GM19468 (cell line): ENCODE measurements at regions not wholly inside any gene's neighbourhood (a gene's known extent, or its start where the extent isn't known, plus 50 kb on each side); places are given as distances from the start of the nearest gene placed in this dataset.
"Not testable (repeated sequence)": the region's sequence is repeated elsewhere in the genome, so short reads cannot be mapped to it uniquely, and the experiment has no call there.

ENCODE experiments used
- ATAC-seq: cut with Tn5 transposase; IDR thresholded peaks from one replicate; pipeline ENCODE4 v1.9.1; 2021; ENCODE audit warnings: mild to moderate bottlenecking, moderate library complexity, moderate number of reproducible peaks; ENCODE audit not compliant: unreplicated experiment; ENCODE audit errors: extremely low read depth

DNA sequence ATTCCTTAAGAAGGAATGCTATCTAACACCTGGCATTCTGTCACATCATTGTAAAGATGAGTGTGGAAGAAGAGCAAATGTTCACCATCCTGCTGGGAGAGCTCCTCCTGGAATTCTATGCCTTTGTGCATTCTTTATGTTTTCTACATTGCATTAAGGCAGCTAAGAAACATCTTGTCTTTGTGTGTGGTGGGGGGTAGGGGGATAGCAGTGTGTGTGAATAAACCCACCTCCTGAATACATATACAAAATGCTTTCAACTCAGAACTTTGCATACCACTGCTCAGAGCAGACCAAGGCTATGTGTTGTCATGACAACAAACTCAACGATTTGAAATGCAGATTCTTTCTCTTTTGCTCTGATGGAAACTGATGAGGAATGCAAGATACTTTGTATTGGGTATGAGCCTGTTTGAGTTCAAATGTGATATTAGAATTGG is 193.6 kb upstream of the KAZN start:
- ATAC-seq = no peak

DNA sequence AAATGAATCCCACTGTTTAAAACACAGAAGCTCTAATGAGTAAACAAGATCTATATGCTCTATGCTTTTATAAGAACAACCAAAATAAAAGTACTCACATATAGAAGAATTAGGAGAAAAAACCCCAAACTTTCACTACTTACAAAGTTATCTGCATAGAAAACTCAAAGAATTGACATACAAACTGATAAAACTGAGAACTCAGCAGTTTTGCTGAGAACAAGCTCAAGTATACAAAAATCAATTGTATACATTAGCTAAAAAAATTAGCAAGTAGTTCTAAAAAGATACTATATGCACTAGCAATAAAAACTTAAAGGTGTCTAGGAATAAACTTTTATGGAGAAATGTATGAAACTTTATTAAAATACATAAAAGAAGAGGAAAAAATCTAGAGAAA is 186.2 kb upstream of the KAZN start:
- no peak for ATAC-seq

DNA sequence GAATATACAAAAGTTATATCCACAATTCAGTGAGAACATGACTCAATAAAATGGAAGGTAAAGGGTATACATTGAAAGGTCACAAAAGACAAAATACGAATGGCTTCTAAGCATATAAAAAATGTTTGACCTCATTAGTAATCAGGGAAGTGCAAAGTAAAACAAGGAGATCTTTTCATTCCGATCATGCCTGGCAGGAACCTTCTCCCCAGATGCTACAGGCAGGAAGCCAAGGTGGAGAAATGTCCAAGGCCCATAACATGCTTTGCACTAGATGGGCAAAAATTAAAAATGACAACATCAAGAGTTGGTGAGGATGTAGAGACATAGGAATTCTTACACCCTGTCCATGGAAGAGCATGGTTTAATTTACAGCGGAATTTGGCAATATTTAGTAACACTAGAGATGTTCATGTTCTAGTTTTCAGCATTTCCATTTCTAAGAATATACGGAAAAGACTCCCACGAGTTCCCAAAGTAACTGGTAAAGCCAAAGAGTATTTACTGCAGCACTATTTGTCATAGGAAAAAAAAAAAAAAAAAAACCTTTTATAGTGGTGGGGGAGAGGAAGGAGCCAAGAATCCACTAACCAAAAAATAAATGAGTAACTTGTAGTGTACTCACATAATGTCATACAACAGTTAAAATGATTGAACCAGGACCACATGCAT is 184.5 kb upstream of the KAZN start:
- no peak for ATAC-seq

DNA sequence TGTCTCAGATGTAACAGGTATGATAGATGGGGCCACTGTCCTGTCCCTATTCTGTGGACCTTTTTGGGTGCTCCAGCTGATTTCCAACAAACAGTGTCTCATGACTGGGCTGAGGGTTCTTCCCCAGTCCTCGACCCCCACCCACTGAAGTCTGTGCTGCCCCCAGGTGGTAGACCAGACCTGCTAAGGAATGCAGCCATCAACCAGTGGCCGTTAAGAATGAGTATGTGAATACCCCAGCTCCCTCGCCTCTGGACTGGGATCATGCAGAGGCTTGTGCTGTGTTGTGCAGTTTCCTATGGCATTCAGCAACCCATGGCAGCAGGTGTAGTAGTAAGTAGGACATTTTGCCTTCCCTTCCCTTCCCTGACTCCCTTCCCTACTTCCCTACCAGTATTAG is 183.1 kb upstream of the KAZN start:
- ATAC-seq = no peak

DNA sequence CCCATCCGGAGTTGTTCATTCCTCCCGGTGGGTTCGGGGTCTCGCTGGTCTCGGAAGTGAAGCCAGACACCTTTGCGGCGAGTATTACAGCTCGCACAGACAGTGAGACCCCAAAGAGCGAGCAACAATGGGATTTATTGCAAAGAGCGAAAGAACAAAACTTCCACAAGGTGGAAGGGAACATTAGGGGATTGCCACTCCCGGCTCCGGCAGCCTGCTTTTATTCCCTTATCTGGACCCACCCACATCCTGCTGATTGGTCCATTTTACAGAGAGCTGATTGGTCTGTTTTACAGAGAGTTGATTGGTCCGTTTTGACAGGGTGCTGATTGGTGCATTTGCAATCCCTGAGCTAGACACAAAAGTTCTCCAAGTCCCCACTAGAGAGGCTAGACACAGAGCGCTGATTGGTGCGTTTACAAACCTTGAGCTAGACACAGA is 178.7 kb upstream of the KAZN start:
- ATAC-seq = not testable (repeated sequence)

DNA sequence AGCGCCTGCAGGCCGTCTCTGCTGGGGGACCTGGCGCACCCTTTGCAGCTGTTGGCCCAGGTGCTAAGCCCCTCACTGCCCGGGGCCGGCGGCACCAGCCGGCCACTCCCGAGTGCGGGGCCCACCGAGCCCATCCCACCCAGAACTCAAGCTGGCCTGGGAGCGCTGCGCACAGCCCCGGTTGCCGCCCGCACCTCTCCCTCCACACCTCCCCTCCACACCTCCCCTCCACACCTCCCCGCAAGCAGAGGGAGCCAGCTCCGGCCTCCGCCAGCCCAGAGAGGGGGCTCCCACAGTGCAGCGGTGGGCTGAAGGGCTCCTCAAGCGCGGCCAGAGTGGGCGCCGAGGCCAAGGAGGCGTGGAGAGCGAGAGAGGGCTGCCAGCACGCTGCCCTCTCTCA is 177.8 kb upstream of the KAZN start:
- ATAC-seq = no peak

DNA sequence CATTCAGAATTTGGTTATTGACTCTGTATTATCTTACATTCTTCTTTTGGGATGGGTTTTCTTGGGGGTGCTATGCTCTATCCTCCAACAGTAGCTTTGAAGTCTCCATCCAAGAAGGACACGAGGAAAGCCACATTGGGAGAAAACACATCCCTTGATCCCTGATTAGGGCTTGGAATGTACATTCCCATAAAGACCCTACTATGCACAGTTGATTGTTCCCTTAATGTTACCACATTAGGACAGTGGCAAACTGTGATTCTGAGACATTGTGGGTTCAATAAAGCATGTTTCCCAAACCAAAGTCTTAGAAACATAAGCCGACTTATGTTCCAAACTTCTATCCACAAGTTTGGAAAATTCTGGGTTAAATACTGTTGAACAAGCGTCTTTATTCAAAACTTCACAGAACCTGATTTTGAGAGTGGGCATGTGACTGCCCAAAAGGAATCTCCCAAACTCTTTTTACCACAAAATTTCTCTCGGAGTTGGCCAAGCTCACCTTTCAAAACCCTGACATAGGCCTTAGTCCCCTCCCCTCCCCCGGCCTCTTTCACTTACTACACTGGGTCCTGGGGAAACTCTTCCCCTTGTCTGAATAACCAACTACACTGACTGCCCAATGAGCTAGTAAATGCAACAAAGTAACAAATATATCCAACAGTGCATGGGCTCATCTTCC is 177.0 kb upstream of the KAZN start:
- ATAC-seq = no peak

DNA sequence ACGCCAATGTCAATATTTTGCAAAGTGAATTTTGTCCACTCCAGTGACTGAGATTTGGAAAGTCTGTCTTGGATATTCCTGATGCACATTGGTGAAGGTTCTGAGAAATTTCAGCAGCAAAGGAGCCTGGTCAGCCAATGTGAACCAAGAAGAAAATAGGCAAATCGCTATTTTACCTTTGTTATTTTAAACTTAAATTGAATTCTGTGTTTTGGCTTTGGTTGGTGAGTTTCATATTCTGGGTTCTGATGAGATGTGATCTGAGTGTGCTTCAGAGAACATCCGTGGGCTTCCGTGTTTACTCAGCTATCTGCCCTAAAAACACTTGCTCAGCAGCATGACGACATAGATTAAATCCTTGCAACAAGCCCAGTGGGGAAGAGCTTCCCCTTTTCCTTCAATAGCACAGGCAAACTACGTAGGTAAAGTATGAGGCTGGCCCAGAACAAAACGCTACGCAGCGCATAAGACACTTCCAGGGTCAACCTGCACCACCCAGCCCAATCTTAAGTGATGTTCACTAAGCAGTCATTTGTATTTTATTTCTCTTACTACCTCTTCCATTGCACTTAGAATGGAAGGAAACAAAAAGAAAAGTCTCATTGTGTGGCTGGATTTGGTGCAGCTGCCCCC is 176.4 kb upstream of the KAZN start:
- ATAC-seq = no peak

DNA sequence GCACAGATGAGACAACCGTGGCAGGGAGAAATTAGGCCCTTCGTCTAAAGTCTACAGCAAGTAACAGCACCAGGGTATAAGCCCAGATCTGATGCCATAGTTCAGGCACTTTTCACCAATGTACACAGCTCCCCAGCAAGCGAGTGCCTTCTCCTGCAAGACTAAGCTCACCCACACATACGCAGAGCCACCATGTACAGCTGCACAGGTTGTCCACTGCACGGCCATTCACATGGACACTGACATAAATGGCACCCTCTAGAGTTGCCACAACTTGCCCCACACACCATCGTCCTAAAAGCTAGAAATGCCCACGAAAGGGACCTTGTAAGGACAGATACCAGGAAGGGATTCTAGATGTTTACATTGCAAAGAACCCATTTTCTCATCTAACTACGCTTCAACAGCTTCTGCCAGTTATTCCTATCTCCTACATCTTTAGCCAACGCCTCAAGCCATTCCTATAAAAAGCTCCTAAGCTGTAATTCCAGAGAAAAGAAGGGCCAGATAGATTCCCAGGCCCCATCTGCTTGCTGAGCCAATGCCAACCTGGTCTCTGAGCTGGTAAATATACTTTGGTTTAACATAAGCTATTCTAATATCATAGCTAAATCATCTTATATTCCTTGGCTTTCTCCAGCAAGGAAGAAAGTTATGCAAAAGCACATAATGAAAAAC is 174.0 kb upstream of the KAZN start:
- ATAC-seq = no peak

DNA sequence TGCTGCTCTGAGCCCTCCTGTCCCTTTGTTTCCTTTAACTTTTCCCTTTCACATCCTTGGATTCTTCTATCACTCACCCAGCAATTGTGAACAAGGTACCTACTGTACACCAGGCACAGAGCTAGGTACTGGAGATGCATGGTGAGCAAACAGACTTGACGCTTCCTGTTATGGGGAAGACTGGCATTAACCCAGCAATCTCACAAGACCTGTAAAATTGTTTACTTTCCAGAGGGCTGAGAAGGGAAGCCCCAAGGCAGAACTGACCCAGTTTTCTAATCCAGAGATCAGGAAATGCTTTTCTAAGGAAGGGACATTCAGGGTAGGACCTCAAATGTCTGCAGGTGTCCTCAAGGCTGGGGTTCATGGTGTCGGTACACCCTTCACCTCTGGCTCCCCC is 171.6 kb upstream of the KAZN start:
- ATAC-seq = no peak

DNA sequence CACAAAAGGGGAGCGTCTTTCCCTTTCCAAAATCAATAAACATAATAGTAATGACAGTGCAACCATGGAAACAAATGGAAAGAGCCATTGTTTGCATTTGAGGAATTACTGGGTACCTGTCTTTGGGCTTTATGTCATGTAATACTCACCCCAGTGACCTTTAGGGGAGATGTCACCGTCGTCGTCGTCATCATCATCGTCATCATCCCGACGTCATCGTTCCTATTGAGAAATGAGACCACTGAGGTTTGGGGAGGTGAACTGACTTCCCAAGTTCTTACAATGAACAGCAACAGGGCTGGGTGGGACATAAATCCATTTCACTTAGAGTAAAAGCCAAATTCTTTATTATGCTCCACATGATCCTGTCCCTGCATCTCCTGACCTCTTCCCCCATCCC is 168.9 kb upstream of the KAZN start:
- no peak for ATAC-seq

DNA sequence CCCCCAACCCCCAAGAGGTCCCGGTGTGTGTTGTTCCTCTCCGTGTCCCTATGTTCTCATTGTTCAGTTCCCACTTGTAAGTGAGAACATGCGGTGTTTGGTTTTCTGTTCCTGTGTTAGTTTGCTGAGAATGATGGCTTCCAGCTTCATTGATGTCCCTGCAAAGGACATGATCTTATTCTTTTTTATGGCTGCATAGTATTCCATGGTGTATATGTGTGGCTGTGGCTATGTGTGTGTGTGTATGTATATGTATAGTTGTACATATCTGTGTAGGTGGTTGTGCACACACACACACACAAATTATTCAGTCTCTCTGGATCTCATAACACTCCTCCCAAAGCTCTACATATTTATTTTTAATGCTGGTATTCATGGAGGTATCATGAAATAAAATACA is 165.8 kb upstream of the KAZN start:
- not testable (repeated sequence) for ATAC-seq

DNA sequence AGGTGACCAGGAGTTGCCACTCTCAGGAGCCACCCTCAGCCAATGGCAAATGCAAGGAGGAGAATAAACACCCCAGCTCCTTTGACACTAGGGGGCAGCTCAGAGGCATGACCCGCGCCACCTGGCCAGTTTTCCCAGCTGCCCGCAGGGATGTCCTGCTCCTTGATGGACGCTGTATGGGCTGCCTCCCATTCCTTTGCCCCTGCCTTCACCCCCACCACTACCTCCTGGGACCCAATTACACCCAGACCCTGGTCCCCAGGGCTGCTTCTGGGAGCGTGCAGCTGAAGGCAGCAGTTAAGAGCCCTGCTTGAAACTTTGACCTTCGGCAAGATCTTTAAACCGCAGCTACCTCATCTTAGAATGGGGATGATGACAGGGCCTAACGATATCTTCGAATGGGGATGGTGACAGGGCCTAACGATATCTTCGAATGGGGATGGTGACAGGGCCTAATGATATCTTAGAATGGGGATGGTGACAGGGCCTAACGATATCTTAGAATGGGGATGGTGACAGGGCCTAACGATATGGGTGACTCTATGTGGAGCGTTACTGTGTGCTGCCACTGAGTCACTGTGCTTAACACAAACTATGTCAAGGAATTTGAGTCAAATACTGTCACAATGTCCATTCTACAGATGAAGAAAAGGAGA is 163.0 kb upstream of the KAZN start:
- ATAC-seq = no peak

DNA sequence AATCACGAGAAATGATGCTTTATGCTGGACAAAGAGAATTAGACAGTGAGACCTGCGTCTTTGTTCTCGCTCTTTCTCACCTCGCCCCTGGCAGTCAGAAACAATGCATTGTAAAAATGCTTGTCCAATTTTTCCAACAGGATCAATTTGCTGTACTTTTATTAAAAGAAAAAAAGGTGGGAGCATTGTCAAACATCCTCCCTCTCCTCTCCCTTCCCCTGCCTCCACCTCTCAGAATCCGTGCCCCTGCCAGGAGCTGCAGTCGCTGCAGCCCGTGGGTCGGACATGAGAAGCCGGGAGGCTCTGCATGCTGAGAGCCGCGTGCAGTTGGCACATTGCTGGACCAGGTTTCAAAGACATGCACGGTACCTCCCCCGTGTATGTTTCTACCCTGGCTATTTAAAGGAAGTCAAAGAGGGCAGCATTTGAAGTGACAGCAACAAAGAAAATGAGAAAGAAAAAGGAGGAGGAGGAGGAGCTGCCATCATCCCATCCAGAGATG is 161.0 kb upstream of the KAZN start:
- no peak for ATAC-seq

DNA sequence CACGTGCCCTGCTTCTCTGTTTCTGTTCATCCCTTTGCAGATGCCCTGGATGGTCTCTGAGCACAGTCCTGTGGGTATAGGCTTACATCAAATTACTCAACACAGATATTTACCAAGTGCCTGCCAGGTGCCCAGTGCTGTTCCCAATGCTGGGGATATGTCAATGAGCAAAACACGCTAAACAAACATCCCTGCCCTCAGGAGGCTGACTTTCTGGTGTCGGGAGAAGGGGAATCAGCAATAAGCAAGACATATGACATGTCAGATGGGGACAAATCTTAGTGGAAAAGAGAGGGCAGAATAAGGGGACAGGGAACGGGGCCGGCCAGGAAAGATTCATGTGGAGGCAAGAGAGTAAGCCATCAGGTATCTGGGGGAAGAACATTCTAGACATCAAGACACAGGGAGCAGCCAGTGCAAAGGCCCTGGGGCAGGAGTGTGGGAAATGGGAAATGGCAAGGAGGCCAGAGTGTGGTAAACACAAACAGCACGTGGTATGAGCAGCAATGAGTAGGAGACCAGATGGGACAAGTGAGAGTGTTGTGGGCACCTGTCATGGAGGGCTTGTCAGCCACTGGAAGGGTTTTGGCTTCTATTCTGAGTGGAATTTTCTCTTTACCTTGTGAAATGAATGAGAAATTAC is 160.2 kb upstream of the KAZN start:
- ATAC-seq = no peak

DNA sequence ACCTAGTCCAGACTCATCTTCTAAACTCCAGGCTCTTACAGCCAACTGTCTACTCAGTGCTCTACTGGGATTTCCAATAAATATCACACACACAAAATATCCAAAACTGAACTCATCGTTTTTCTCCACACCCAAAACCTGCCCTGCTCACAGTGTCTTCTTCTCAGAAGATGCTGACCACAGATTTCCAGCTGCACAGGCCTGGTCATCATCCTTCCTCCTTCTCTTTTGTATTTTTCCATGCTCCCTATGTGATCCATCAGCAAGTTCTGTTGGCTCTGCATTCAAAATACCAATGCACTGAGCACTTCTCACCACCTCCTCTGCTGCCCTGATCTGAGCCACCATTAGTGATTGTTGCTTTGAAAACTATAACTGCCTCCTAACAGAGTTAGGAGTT is 159.5 kb upstream of the KAZN start:
- ATAC-seq = no peak

DNA sequence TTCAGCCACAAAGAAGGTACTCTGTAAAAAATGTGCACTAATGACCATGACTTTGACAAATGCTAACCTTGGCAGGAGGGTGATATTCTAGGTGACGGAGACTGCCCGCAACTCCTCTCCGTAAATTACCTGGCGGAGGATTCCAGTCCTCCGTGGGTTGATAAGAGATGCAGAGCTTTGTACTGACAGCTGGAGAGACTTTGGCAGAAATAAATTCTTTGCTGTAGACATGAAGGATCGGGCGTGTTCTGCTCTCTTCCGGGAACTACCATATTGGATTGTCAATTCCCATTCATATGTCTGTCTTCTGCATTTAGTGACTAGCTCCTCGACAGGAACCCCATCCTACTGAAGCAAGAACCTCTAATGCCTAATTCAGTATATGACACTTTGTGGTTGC is 158.3 kb upstream of the KAZN start:
- no peak for ATAC-seq

DNA sequence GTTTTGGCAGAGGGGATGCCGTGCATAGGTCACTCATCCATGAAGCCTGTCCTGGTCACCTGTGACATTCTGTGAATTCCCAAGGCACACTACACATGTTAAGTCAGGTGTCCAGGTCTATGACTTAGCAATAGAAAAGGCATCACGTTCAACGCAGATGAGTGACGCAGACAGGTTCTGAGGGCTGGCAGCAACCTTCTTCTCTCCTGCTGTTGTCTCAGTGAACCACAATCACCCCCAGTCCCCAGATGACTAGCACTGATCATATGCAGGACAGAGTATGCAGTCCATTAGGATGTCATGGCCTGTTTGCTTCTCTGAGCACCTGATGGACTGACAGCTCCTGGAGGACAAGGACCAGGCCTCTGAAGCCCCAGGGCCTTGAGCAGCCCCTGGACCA is 157.8 kb upstream of the KAZN start:
- ATAC-seq = no peak

DNA sequence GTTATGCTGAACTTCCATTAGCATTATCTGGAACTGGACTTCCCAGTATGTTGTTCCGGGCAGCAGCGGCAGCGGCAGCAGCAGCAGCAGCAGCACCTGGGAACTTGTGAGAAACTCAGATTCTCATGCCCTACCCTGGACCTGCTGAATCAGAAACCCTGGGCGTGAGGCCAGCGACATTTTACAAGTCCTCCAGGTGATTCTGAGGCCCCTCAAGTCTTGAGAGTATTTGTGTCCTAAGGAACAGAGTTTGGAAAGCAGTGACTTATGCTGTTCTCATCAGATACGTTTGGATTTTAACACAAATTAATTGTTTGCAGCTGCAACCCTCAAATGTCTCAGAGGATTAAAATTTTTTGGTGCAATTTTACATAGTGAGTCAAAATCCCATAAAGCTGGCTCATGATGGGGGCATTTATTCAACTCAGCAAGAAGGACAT is 157.2 kb upstream of the KAZN start:
- no peak for ATAC-seq

DNA sequence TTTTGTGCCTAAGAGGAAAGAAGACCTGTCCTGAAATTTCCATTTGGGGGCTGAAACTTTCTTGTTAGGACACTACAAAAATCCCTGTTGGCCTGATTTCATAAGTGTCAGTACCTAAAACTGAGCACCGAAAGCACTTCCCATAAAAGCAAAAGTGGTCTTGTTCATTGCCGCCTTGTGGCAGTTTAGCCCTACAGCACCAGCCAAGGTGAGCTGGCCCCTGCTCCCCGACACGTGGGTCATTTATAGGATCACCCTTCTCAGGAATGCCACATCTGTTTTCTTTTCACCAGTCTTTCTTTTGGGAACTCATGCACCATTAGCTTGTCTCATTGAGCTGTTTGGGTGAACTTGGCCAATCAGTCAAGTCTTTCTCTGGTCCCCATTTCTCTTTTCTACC is 155.8 kb upstream of the KAZN start:
- ATAC-seq = no peak
